GM18868 (cell line): ENCODE measurements at regions not wholly inside any gene's neighbourhood (a gene's known extent, or its start where the extent isn't known, plus 50 kb on each side); places are given as distances from the start of the nearest gene placed in this dataset.

ENCODE experiments used
- ATAC-seq: cut with Tn5 transposase; IDR thresholded peaks from one replicate; pipeline ENCODE4 v1.9.1; 2021; ENCODE audit warnings: mild to moderate bottlenecking, moderate library complexity; ENCODE audit not compliant: unreplicated experiment

- ATAC-seq: no peak
Observed at GRCh38 chr2:8165550-8165949, 516.3 kb upstream of the ID2 start.

DNA sequence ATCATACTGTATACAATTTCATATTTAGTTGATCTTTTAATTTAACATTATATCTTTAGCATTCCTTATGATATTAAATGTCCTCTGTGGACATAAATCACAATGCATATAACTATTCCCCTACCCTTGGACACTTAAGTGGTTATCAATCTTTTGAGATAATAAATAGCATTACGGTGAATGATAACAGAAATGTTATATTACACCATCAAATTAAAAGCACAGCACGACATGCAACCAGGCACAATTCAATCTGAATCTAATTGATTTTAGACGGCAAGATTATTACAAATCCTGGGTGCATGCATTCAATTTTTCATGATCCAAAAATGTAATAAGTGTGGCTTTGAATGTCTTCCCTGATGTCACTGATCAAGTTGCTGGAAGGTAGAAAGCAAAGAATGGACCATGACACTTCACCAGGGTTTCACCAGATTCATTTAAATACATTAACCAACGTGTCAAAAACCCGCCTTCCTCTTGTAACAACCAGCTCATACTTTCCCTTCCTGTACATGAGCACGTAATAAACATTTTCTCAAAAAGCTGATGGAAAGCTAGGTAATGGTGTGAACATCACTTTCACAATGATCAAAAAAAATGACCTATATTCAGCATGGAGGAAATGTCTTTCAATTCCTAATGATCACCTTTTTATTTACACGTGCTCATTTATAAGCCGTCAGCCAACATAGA lies 513.7 kb upstream of the ID2 start:
- no peak for ATAC-seq

- ATAC-seq: no peak
Observed at GRCh38 chr2:8168876-8169424, 512.9 kb upstream of the ID2 start.

DNA sequence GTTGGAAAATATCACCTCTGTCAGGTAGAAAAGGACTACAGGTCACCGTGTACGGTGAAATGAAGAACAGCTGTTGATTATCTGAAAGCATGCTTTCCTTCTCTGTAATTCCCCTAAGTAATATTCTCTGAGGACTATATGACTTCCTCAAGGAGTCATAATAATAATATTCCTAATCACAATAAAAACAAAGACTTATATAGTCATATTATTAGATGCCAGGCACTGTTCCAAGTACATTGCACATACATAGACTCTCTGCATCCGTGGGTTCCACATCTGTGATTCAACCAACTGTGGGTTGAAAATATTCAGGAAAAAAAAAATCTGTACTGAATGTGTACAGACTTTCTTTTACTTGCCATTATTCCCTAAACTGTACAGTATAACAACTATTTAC lies 512.4 kb upstream of the ID2 start:
- ATAC-seq: no peak

DNA sequence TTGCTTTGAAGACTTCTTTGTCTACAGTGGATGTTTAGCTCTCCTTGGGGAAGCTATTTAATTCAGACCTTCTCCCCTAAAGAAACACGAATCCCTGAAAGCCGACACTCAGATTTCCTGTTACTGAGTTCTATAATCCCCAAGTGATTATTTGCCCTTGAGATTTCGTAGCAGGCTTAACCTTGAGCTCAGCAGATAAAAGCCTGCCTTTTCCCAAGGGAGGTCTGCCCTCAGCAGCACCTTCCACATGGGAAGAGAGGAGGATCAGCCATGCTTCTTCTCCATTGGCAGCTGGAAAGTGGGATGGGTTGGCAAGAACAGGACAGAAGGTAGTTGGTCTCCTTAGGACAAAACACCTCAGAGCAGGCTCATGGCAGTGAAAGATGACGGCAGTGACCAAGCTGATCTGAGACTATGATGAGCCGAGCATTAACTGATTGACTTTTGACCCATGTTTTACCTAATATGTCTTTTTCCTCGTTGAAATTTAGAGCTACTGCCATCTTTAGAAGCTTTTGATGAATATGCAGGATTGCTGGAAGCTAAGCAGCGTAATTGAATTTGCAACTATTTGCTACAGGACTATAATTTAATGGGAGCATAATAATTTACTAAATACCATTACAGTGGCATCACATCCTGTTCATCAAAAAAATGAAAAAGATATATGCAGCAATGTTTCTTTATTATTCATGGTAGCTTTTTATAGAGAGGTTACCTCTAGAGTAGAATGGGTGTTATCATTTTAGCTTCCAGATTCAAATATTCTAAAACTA lies 511.1 kb upstream of the ID2 start:
- ATAC-seq: no peak

DNA sequence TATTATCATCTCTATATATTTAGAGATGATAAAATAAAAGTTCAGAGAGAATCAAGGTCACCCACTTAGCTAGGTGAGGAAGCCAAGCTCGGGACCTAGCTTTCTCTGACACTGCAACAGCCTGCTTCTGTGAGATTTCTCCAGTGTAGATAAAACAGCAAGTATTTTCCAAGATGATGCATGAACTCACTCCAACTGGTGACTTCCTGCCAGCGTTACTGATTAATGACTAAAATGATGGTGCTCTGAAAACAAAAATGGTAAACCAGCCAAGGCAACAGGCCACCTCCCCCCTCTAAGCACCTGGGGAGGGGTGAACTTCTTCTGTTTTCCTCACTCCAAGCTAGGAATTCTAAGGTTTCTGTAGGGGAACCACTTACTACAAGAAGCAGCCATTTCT lies 510.2 kb upstream of the ID2 start:
- no peak for ATAC-seq

DNA sequence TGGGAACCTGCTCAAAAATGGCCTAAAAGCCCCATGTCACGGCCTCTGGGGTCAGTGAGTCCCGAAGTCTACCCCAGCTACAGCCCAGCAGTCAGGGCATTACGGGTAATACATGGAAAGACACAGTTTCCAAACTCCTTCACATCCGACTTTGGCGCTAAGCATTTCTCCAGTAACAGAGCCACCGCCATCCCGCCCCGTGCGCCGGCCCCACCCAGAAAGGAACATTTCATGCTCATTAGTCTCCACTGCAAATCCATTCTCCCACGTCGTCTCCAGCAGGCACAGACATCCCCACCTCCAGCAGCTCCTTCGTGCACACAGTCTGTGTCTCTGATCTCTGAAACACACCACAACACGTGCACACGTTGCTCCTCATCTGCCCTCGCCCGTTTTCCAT lies 509.2 kb upstream of the ID2 start:
- ATAC-seq: no peak

DNA sequence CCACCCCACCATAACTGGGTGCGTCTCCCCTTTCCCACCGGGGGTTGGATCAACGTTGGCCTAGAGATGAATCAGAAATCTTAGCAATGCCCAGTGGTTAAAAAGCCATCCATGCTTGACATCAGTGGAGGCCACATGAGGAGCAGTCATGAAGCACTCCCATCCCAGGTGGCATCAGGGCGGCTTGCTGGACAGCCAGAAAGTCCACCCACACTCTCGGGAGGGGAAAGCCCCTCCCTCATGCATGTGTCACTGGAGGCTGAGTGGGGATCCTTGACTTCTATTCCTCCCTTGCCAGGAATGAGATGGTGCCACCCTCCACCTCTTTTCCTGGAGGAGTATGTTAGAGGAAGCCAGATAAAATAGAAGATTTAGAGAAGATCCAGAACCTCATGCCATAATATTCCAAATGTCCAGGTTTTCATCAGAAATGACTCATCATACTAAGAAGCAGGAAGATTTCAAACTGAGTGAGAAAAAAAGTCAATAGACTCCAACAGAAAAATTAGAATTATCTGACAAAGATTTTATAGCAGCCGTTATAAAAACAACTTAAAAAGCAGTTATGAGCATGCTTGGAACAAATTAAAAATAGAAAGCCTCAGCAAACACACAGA lies 507.1 kb upstream of the ID2 start:
- ATAC-seq: no peak

GRCh38 chr2:8176887-8177286 lies 505.0 kb upstream of the ID2 start:
- ATAC-seq: no peak

DNA sequence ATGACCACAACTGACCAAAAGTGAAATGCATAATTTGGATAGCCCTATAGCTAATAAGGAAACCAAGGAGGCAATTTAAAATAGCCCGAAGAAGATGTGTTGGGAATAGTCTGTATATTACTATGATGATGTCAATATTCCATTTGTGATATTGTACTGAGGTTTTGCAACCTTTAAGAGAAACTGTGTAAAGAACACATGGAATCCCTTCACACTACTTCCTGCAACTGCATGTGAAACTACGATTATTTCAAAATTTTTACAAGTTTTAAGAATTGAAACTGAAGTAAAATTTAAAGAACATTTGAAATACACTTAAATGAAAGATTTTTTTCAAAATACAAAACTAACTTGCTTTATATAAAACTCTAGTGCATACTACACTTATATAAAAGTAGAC lies 504.3 kb upstream of the ID2 start:
- ATAC-seq: no peak

DNA sequence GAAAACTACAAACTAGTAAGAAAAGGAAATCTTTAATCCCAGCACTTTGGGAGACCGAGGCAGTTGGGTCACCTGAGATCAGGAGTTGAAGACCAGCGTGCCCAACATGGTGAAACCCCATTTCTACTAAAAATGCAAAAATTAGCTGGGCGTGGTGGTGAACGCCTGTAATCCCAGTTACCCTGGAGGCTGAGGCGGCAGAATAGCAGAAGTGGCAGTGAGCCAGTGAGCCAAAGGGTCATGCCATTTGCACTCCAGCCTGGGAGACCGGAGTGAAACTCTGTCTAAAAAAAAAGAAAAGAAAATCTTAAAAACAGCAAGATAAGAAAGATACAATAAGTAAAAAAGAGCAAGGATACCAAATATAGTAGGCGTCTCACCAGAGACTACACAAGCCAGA lies 502.9 kb upstream of the ID2 start:
- ATAC-seq: no peak

DNA sequence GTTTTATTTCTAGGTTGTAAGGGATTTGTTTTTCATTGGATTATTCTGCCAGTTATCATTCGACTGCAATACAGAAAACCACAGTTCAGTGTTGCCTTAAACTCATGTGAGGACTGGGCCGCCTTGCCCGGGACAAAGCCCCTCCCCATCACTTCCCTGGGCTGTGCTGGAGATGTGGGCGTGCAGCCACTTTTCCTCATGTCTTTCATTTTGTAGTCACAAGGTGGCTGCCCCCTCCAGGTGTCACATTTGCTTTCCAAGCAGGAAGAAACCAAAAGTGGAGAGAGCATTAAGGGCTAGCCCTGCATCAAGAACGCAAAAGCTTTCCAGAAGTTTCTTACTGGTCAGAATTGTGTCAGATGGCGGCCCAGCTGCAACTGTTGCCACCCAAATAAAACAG lies 492.5 kb upstream of the ID2 start:
- no peak for ATAC-seq

- ATAC-seq: no peak
Observed at GRCh38 chr2:8190279-8190678, 491.6 kb upstream of the ID2 start.

GRCh38 chr2:8191427-8191826 lies 490.4 kb upstream of the ID2 start:
- no peak for ATAC-seq

- ATAC-seq: no peak
Observed at GRCh38 chr2:8193146-8193545, 488.7 kb upstream of the ID2 start.

- ATAC-seq: no peak
Observed at GRCh38 chr2:8193686-8194615, 487.9 kb upstream of the ID2 start.

DNA sequence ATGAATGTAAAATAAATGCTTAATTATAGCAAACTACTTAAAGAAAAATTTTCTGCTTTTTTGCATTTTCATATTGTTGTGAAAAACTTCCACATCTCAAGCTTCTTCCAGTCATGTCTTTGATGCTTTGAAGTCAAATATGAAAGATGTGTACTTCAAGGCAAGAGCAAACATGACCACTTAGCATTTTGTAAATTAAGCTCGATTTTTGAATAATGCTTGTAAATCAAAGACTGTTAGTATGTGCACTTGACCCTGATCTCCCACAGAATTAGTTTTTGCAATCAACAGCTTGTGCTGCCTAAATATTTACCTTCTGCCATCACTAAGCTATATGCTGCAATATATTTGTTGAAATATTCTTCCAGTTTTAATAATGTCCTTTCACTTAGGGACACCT lies 486.1 kb upstream of the ID2 start:
- ATAC-seq: no peak

DNA sequence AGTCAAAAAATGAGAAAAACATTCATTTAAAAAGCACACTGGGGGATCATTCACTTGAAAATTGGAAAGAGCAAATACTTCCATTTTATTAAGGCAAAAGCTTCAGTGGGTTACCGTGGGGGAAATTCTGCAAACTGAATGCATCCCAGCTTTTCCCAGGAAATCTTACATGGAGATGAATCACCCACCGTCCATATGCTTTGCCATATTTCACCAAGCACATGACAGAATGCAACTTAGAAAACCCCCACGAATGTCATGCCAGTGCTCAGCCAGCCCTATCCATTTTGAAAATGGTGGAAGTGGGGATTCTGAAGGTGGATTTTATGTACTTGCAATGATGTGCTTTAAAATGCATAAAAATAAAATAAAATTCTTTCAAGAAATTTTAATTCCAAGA lies 485.5 kb upstream of the ID2 start:
- ATAC-seq: no peak

DNA sequence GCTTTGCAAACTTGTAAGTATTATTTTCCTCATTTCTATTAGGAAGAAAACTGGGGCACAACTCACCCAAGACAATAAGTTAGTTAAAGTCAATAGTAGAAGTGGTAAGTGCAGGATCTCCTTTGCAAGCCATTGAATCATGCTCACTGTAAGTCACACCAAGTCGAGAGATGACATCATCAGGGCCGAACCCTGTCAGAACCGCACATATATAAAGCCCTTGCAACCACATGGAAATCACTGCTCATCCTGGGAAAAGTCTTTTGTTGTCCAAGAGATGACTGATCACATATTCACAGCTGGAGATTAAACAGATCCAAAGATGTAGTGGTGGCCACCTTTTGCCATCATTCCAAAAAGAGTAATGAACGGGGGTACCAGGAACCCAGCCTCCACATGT lies 484.8 kb upstream of the ID2 start:
- ATAC-seq: no peak

DNA sequence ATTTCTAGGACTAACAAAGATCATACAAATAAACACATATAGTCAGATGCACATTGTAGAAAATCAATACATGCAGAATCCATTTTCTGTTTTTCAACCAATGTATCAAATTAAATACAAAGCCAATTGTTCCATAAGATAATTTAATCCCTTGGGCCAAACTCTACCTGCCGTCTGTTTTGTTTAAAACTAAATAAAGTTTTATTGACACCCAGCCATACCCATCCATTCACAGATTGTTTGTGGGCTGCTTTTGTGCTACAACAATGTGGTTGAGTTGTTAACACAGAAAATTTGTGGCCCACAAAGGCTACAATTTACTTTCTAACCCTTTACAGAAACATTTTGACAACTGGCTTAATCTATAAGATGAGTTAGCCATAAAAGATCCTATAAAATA lies 484.0 kb upstream of the ID2 start:
- ATAC-seq: no peak
